Tibial nerve (tissue), 4 donors: ENCODE measurements at regions not wholly inside any gene's neighbourhood (a gene's known extent, or its start where the extent isn't known, plus 50 kb on each side); places are given as distances from the start of the nearest gene placed in this dataset.

Source experiments
- CTCF ChIP-seq, 5 experiments: fragments of 200-600 bp in 3 of 5; fragments of 450-650 bp in 2 of 5; sonication (generic) in 3 of 5; IDR thresholded peaks; one replicate each; pipeline ENCODE4 v1.5.1; 2016 to 2019; ENCODE audit warnings: antibody characterized with exemption in 5 of 5, mild to moderate bottlenecking in 3 of 5, moderate library complexity in 2 of 5
- EP300 ChIP-seq, 2 donors: sonication (generic); formaldehyde crosslinking; IDR thresholded peaks; one replicate each; pipeline ENCODE4 v1.6.1; 2017; ENCODE audit warnings: antibody characterized with exemption in 2 of 2, mild to moderate bottlenecking in 1 of 2
- POLR2A ChIP-seq, 2 donors: fragments of 450-650 bp; IDR thresholded peaks; one replicate each; pipeline ENCODE4 v1.6.1; 2017; ENCODE audit warnings: antibody characterized with exemption in 2 of 2, mild to moderate bottlenecking in 2 of 2, moderate library complexity in 2 of 2

GRCh38 chr18:8461544-8461943, 147.7 kb upstream of the RAB12 start:
- TF ChIP-seq EP300 (IDR thresholded peaks at IDR 0.05) (no peak), CTCF (IDR thresholded peaks at IDR 0.05) (no peak), POLR2A (IDR thresholded peaks at IDR 0.05) (no peak)
